Activated effector memory CD4-positive, alpha-beta T cell treated with anti-CD3 and anti-CD28 coated beads, Interleukin-2, amount 50 U/mL, for 16 hours (primary cell): ENCODE measurements at regions not wholly inside any gene's neighbourhood (a gene's known extent, or its start where the extent isn't known, plus 50 kb on each side); places are given as distances from the start of the nearest gene placed in this dataset.

Source experiments
- DNase-seq: peaks from one replicate; pipeline ENCODE4 v3.0.0-alpha.2; 2020

DNA sequence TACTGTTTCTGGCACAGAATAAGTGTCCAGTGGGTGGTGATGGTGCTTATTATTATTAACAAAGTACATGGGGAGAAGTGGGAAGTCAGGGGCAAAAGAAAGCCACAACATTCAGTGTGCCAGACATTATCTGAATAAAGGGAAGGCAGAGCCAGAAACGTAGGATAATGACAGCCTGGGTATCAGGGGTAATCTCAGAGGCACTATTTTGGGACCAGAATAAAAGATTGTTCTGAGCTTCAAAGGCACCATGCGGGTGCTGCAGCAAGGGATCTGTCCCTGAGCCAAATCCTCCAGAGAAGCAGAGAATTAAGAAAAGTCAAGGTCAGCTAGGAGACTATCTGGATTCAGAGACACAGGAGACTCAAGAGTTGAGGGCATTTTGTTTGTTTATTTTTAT is 328.8 kb upstream of the GATB start:
- DNase-seq = no peak

DNA sequence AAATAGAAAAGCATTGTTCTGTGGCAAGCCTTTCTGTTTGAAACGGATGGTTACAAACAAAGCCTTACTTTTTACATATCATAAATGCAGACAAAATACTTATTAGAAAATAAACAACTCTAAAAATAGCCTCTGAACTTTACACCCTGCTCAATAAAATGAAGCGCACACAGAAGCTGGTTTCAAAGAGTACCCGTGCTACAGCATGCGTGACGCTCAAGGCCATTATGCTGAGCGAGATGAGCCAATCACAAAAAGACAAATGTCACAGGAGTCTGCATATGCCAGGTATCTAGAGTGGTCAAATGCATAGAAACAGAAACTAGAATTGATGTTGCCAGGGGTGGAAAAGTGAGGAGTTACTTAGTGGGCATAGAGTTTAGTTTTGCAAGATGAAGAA is 326.5 kb upstream of the GATB start:
- no peak for DNase-seq

DNA sequence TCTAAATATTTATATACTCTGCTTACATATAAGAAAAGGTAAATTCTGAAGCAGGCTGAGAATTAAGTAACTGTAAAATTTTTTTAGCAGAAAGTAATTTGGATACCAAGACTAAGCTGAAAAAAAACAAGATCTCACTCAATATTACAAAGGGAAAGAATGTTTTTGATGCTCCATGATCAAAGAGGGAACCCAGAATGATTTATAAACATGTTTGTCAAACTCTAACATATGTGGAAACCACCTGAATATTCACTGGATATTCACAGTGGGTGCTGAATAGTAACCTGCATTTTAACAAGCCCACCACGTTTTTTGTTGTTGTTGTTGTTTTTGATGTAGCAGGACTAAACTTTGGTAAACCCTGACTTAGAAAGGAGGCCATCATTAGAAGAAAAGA is 324.9 kb upstream of the GATB start:
- DNase-seq = no peak

DNA sequence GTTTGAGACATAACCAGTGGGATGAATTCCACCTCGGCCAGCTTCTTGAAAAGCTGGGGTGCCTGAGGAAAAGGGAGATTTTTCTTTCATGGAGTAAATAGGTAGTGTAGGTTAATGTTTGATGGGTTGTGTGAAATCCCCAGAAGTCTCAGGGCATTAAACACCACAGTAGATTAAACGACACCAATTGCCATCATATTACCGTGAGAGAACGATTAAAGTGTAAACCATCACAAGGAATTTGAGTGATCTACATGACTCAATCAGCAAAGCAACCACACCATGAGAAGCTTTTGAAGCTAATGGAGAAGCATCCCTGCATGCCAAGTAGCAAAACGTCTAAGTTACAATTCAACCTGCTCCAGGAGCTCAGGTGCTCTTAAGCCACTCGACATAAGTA is 322.5 kb upstream of the GATB start:
- no peak for DNase-seq

DNA sequence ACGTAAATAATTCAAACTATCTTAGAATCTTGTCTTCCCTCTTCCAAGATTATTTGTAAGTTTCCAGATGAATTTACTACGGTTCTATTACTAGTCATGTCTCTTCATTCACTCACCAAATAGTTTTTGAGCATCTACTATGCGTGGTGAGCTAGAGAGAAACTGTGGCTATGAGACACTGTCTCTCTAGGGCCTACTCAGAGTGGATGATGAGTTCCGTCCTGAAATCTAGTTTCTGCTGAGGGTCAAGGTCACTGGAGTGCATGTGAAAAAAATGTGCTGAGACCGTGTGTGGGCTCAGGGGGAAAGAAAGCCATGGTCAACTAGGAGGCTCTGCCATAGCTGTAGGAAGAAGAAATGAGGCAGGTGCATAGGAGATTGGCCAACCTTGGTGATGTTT is 320.2 kb upstream of the GATB start:
- DNase-seq = no peak

DNA sequence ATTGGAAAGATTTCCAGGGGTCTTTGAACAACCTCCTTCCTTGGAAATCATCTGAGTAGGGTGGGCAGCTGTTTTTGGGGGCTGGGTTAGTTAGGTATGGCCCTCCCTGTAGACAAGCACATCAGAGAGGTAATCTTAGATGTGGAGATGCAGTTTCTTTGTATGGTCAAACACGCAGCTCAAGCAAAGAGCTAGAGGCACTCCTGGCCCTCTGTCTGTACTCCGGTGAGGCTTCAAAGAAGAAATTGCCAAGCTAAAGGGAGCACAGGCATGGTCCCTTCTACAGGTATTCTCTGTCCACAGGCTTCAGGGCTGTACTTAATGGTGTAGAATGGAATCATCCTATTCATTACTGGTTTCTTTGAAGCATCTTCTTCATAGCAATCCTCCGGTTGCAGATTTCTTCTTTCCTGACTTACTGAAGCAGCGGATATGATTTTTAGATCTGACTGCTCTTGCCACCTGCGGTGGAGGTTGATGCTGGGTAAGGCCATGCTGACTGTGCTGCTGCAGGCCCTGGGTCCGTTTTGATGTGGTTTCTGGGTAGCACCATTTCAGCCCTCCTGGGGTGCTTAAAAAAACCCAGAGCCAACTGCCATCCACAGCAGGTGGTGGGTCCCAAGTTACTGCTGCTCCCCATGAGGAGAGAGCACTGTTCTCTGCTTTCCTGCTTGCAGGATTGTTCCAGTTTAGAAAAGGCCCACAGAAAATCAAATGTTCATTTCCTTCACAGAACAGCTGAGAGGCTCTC is 318.9 kb upstream of the GATB start:
- peak; percentile 69 for DNase-seq

DNA sequence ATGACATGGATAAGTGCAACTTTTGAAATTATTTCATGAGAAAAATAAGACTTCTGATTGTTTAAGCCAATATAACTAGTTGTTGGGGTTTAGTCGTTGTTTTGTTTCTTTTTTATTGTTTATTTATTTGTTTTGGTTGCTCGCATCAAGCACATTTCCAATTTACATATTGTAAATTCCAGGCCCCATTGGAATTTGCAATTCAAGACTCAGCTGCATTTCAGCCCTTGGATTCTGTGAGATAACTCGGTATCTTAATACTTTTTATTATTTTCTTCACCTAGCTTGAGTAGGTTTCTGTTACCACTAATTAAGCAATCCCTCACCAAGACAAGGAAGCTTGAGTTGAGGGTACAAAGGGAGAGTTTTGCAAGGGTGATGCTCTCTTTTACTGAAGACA is 318.3 kb upstream of the GATB start:
- no peak for DNase-seq

DNA sequence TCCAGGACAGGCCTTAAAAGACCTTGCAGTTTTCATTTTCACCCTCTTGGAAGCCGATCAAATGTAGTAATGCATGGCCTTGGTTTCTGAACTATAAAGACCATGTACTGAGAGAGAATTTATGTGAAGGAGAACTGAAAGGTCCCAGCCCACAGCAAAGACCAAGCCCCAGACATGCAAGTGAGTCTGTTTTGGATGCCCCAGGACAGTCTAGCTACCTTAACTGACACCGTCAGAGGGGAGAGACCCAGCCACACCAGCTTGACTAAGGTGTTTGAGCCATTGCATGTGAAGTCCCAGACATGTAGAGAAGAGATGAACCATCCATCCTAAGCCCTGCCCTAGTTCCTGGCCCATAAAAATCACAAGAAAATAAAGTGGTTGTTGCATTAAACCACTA is 316.8 kb upstream of the GATB start:
- no peak for DNase-seq

DNA sequence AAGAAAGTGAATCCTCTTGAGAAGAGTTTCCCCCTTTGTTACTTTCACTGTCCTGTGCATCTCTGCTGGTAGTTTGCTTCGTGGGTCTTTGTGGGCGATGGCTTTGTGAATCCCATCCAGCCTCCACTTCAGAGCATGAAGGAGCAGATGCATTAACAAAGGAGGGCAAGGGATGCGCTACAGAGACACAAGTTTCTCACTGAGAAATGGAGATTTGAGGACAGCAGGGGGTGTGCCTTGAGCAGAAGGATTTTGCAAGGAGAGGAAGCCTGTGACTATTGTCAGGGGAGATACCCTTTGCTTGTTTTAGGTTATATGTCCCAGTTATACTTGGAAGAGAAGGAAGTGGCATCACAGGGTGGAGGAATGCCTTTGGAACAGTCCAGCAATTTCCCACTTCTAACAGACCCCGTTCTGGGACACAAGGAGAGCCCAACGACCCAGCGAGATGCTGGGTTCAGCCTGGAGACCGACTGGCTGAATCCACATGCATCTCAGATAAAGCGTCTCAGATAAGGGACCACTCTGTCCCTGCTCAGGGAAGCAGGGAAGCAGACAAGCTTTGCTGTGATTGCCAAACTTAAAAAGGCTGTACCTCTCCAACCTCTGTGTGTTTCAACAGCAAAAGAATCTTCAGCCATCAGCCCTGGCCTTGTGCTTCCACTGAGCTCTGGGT is 314.6 kb upstream of the GATB start:
- no peak for DNase-seq

DNA sequence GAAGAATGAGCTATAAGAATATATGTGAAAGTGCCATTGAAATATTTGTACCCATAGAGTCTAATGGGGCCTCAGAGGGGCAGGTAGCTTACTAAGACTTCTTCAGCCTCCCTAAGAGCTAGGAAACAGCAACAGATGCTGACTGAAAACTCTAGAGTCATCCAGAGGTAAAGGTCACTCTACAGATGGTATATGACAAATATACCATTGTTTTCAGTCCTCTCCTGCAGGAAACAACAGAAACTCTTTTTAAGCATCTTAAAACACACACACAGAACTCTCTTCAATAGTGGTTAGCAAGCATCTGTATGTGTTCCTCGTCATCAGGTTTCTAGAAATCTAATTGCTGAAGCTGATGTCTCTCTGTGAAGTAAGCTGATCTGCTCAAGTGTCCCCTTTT is 313.8 kb upstream of the GATB start:
- DNase-seq = no peak

DNA sequence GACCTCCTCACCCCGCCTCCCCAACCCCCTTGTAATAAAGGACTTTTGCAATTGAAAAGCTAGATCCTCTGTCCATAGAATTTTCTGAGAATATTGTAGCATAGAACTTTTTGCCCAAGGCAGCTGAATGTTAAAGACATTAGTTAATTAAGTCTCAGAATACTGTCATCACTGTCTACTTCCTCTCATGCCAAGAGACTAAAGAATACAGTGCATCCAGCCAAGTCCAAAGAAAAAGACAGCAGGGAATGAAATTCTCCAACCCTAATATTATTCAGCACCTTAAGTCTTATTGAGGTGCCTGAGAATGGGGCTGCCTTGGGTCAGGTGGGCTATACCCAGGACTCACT is 313.3 kb upstream of the GATB start:
- no peak for DNase-seq

DNA sequence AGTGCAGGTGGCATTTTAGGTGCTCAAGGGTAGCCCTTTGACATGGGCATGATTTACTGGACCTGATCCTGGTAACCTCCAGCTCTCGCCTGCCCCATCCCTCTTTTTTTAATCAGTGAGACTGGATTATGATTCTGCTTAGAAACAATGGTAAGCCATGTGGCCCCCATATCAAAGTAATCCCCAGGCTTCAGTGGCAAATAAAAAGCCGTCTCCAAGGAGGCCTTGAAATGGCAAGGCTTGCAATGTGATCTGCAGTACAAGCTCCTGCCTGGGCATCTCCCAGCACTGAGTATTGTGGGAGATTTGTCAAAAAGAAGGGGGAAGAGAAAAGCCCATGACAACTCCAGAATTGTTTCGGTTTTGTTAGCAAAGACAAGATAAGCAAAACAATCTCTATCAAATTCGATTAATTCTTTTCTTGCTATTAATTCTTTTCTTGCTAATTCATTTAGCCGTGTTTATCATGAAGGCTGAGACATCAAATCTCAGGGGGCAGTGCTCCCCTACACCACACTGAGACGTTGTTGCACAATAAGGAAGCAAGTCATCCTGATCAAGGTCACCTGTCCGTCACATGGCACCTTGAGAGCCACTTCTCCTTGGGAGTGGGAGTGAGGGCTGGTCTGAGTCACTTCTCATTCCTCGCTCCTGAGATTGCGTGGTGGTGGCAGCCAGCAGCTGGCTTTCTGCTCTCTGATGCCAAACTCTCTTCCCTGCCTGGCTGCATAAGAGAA is 312.7 kb upstream of the GATB start:
- DNase-seq = no peak

DNA sequence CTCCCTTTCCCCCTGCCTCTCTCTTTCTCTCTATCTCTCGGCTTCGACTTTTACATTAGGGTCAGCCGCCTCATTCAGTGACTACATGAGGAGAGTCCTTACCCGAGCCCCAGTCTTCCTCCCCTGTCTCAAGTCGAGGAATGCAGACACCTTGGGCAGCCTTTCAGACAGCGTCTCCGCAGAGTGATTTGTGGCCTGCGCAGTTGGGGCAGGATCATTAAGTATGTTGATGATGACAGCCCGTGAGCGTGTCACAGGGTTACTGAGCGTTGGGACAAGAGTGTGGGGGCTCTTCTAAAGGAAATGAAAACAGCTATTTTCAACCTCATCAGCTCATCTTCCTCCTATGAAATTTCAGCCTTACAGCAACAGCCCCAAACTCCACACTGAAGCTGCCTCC is 312.1 kb upstream of the GATB start:
- no peak for DNase-seq

DNA sequence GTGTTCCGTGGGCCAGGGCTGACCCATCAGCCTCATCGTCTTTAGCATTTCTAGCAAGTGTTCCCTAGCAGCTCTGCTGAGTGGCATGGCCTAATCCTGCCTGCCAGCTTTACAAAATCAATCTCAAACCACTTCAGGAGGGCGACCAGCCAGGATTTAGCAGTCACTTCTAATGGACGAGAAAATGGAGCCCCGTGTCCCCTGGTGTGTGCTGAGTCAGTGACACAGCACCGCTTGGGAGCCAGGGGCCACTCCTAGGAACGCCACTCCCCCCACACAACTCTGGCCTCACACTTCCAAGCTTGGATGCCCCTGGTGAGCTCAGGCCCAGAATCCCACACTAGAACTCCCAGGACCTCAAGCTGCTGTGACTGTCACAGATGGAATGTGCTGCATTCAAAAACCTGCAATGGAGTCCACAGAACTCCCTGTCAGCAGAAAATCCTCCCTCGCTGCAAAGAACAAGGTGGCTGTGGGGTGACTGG is 311.2 kb upstream of the GATB start:
- no peak for DNase-seq

DNA sequence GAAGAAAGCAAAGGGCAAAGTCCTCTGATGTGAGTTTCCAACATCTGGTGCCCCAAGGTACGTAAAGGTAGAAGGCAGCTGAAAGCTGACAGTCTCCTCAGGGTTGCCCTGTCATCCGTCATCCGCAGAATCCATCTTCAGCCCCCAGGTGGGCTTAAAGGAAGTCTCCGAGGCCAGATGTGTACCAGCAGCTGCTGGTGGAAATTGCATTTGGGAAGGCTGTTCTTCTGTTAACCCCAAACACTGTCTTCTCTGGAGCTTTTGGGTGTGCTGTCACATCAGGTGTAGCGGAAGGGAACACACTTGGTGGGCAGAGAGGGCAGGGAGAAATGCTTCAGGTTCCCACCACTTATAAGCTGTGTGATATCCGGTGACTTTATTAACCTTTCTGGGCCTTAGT is 310.0 kb upstream of the GATB start:
- DNase-seq = no peak

DNA sequence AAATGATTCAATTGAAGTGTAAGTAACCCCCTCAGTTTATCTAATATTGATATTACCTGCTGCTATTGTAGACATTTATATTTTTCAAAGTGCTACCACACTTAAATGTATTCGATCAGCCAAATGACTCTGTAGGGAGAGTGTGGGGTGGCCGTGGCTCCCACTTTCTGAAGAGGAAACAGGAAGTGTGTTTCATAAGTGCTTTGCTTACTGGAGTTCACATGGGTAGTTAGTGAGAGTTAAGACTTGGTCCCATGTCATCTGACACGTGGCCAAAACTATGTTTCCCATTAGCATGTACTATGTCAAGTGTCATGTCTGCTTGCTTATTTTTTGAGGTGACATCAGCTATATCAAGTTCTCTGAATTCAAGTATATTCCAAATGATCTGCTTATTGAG is 308.1 kb upstream of the GATB start:
- DNase-seq = no peak

DNA sequence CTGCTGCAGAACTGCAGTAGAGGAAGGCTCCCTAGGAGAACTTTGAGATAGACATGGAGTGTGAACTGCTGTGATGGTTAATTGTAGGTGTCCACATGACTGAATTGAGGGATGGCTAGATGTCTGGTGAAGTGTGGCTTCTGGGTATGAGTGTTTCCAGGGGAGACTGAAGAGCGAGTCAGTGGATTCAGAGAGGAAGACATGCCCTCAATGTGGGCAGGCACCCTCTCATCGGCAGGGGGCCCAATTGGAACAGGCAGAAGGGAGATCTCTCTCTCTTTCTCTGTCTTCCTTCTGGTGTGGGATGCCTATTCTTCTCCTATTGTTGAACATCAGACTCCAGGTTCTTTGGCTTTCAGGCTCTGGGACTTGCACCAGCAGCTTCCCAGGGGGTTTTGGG is 304.7 kb upstream of the GATB start:
- no peak for DNase-seq

DNA sequence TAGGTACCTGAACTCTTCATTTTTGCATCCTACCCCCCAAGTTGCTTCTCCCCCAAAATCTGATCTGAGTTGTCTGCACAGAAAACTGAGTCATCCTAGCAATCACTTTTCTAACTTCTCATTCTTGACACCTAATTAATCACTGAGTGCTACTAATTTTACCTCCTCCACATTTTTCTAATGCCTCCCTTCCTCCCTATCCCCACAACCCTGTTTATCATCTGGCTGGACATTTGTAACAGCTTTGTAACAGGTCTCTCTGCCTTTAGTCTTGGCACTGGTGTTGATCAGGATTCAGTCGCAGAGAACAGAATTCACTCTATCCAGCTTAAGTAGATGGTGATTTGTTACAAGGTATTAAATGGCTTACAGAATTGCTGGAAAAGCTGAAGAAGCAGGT is 303.9 kb upstream of the GATB start:
- DNase-seq = no peak

DNA sequence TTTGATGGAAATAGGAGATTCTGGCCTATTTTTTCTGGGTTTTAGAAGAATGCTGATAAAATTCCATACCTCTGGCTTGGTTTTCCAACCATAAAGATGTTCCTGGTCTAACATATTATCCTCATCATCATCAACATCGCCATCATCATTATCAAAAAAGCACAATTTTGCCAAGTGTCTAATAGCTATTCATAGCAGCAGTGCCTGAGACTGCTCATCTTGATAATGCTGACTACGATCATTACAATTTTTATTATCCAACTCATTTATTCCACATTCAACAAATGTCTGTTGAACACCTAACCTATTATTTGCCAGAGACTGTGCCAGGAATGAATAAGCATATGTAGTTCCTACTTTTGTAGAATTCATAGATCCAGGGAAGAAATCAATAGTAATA is 303.5 kb upstream of the GATB start:
- no peak for DNase-seq

DNA sequence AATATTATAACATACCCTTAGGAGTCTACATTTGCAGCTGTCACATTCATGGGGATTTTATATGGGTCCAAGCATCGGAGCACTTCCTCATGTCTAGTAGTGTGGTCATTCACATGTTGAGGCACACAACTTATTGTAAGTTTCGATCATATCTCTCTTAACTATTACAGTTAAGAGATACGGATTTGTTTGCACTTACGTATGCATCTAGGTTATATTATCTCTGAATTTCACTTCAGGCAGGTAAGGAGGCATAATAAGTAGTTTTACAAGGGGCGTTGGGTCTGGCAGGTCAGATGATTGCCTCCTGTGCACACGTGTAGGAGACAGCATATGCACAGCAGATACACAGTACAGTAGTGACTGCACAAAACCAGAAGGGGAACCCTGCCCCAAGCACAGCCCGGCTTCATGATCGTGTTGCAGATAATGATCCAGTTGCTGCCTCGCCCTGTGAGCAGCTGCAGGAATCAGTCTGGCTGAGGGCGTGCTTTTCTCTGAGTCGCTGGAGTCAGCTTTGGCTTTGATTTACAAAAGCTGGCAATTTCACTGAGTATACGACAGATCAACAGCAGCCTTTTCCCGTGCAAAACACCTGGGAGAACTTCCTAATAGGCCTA is 302.9 kb upstream of the GATB start:
- peak; percentile 70 for DNase-seq

DNA sequence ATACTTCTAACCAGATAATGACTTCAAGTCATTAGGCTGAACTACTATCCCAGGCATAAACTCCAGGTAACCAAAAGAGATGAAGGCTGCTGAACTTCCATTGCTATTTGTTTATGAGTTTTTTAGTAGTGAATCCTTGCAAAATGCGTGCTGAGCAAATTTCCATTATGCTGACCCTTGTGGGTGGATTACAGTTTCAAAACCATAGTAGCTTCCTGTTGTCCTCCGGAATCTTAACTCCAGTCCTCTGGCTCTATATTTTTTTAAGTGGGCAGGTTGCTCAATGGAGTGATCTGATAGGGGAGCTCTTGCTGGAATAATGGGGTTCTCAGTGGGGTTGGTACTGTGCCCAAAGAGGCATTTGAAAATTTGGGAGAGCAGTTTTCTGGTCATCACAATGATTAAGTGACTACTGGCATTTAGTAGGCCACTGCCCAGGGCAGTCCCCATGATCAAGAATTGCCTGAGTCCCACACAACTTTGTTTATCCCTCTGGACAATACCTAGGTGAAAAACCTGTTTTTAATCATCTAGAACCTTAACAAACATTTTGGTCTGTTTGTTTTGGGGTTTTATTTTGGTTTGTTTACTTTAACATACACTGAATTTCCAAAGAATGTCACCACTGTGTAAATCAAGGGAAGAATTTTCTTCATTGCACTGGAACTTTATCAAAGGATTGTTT is 302.3 kb upstream of the GATB start:
- DNase-seq = no peak

DNA sequence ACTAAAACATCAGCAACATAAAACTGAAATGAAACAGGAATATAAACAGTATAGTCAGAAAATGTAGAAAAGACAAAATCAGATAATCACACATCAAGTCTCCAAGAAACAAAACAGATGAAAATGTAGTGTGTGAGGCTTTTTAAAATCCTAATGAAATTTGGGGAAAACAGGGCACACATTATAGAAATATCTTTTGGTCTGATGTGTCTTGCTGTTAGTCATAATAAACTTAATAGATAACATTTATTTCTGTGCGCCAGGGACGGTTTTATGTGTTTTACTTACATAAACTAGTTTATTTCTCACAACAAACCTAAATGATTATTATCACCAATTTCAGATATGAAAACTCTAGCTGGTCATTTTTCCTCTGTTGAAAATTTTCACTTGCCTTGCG is 293.9 kb upstream of the GATB start:
- DNase-seq = no peak

DNA sequence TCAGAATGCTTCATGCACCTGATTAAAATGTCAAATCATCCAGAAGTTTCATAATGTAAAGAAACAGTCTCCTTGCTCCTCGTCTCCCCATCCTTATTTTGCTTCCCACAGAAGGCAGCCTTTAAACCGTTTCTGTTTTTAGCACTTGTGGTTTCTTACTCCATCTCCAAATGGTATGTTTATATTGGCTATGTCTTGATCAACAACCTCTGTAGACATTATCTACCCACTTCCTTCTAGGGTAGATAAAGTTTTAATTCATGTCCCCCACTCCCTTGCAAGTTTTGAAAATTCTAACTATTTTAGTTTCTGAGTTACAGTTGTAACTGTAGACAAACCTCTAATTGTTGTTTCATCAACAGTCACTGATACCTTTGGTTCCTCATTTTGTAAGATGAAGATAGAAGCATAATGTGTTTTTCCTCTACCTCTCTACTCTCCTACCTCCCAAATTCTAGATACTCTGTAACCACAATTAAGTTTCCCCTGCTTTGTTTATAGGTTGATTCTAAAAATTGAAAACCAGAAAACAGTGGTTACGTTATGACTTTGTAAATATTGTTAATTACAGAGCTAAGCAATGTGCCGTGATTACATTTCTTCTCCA is 291.7 kb upstream of the GATB start:
- no peak for DNase-seq
